Osteoblast (primary cell): ENCODE measurements at regions not wholly inside any gene's neighbourhood (a gene's known extent, or its start where the extent isn't known, plus 50 kb on each side); places are given as distances from the start of the nearest gene placed in this dataset.

Experiments
- DNase-seq: peaks from one replicate; pipeline ENCODE4 v3.0.0; 2011; ENCODE audit warnings: low spot score, mixed read lengths; ENCODE audit not compliant: insufficient read length; ENCODE audit errors: missing footprints
- H2AFZ ChIP-seq: 2 replicates; pipeline ENCODE4 v1.6.0; 2011; ENCODE audit warnings: mild to moderate bottlenecking, low read length
- H3K27ac ChIP-seq: 2 replicates; pipeline ENCODE4 v1.5.1; 2011; ENCODE audit warnings: mild to moderate bottlenecking, low read depth, low read length, moderate library complexity
- H3K27me3 ChIP-seq: 2 replicates; pipeline ENCODE4 v1.6.0; 2012; ENCODE audit warnings: mild to moderate bottlenecking, control low read depth, inconsistent platforms, low read length, moderate library complexity; ENCODE audit not compliant: insufficient read depth
- H3K36me3 ChIP-seq: 2 replicates; pipeline ENCODE4 v1.5.1; 2011; ENCODE audit warnings: mild to moderate bottlenecking, low read length, control low read depth, moderate library complexity; ENCODE audit not compliant: insufficient read depth
- H3K4me1 ChIP-seq: 2 replicates; pipeline ENCODE4 v1.5.1; 2011; ENCODE audit warnings: mild to moderate bottlenecking, low read length, control low read depth, moderate library complexity; ENCODE audit not compliant: insufficient read depth
- H3K4me2 ChIP-seq: 2 replicates; pipeline ENCODE4 v1.6.0; 2011; ENCODE audit warnings: mild to moderate bottlenecking, low read length; ENCODE audit not compliant: insufficient read depth
- H3K4me3 ChIP-seq: fragments of 200-600 bp; sonication (generic); 3 replicates; pipeline ENCODE4 v1.5.1; 2012; ENCODE audit warnings: mild to moderate bottlenecking, low read length, inconsistent platforms; ENCODE audit not compliant: insufficient read depth
- H3K79me2 ChIP-seq: 2 replicates; pipeline ENCODE4 v1.6.0; 2012; ENCODE audit warnings: mild to moderate bottlenecking, low read length, control low read depth, inconsistent platforms; ENCODE audit not compliant: insufficient read depth
- H3K9me3 ChIP-seq: 2 replicates; pipeline ENCODE4 v1.5.1; 2011; ENCODE audit warnings: low read depth, low read length, control low read depth
- H4K20me1 ChIP-seq: 2 replicates; pipeline ENCODE4 v1.6.0; 2012; ENCODE audit warnings: mild to moderate bottlenecking, low read length, control low read depth; ENCODE audit not compliant: insufficient read depth
- CTCF ChIP-seq: IDR thresholded peaks from 2 replicates; pipeline ENCODE4 v1.5.1; 2011; ENCODE audit warnings: mild to moderate bottlenecking, low read depth, low read length, moderate library complexity; ENCODE audit errors: extremely low read depth

GRCh38 chrX:39333451-39333850 is 532.2 kb downstream of the MID1IP1 start:
- no peak for DNase-seq

GRCh38 chrX:39335513-39336235 is 534.4 kb downstream of the MID1IP1 start:
- Histone ChIP-seq H4K20me1 (no peaks in the 10 kb centered on the region), H2AFZ (no peak overlapping the region), H3K9me3 (no peaks in the 10 kb centered on the region), H3K79me2 (no peaks in the 10 kb centered on the region), H3K27ac (no peak overlapping the region), H3K36me3 (no peaks in the 10 kb centered on the region), H3K4me2 (no peak overlapping the region), H3K4me1 (no peaks in the 10 kb centered on the region), H3K4me3 (no peak overlapping the region), H3K27me3 (peaks cover 24% of the 10 kb centered on the region)
- TF ChIP-seq CTCF = no peak
- DNase-seq = no peak

More at GRCh38 chrX:39333451-39333850, 532.2 kb downstream of the MID1IP1 start:
- no peak overlapping the region for H3K4me3 ChIP-seq
- H3K9me3 ChIP-seq = no peaks in the 10 kb centered on the region
- no peaks in the 10 kb centered on the region for H3K79me2 ChIP-seq
- H4K20me1 ChIP-seq = no peaks in the 10 kb centered on the region
- H3K36me3 ChIP-seq = no peaks in the 10 kb centered on the region
- H3K4me2 ChIP-seq = no peak overlapping the region
- H3K4me1 ChIP-seq = no peaks in the 10 kb centered on the region
- no peak for TF ChIP-seq CTCF
- H3K27me3 ChIP-seq = peaks cover 42% of the 10 kb centered on the region
- no peak overlapping the region for H3K27ac ChIP-seq
- H2AFZ ChIP-seq = no peak overlapping the region

- no peak overlapping the region for H3K27ac ChIP-seq
- H3K4me3 ChIP-seq = no peak overlapping the region
- no peak overlapping the region for H3K4me2 ChIP-seq
- peak; percentile 35 for DNase-seq
- H2AFZ ChIP-seq = no peak overlapping the region
- no peaks in the 10 kb centered on the region for H4K20me1 ChIP-seq
- no peaks in the 10 kb centered on the region for H3K79me2 ChIP-seq
- no peaks in the 10 kb centered on the region for H3K36me3 ChIP-seq
- H3K27me3 ChIP-seq = peaks cover 27% of the 10 kb centered on the region
- no peak for TF ChIP-seq CTCF
- no peaks in the 10 kb centered on the region for H3K9me3 ChIP-seq
- H3K4me1 ChIP-seq = no peaks in the 10 kb centered on the region
Measured at GRCh38 chrX:39336671-39337311, 535.5 kb downstream of the MID1IP1 start.

GRCh38 chrX:39337451-39337850 is 536.2 kb downstream of the MID1IP1 start:
- H3K4me3 ChIP-seq = no peak overlapping the region
- no peak overlapping the region for H2AFZ ChIP-seq
- H4K20me1 ChIP-seq = no peaks in the 10 kb centered on the region
- H3K27ac ChIP-seq = no peak overlapping the region
- H3K27me3 ChIP-seq = peaks cover 30% of the 10 kb centered on the region
- no peak overlapping the region for H3K4me2 ChIP-seq
- H3K79me2 ChIP-seq = no peaks in the 10 kb centered on the region
- no peaks in the 10 kb centered on the region for H3K4me1 ChIP-seq
- H3K36me3 ChIP-seq = no peaks in the 10 kb centered on the region
- TF ChIP-seq CTCF = no peak
- DNase-seq = no peak
- no peaks in the 10 kb centered on the region for H3K9me3 ChIP-seq
